NCI-H1436 (cell line): ENCODE measurements at regions not wholly inside any gene's neighbourhood (a gene's known extent, or its start where the extent isn't known, plus 50 kb on each side); places are given as distances from the start of the nearest gene placed in this dataset.
A peak's percentile ranks its signal among the peaks of the same experiment; 100 is the strongest.
"Not testable (repeated sequence)": the region's sequence is repeated elsewhere in the genome, so short reads cannot be mapped to it uniquely, and the experiment has no call there.

ENCODE experiments used
- DNase-seq: peaks from one replicate; lab custom pipeline; 2025; lab: John Stamatoyannopoulos, UW

DNA sequence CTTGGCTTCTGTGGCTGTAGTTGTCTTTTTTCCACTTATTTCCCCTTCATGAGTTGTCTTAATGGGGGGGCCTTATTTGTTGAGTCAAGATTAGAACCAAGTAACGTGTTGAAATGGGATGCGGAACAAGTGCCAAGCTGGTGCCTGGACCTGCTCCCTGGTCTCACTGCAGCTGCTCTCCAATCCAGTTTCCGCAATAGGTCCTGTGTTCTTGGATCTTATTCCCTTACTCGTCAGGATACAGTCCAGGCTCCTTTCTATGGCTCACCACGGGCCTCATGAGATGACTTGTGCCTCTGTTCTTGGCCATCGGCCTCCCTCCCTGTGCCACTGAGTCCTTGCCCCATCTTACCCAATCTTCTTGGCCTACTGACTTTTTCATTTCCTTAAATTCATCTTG is 159.6 kb upstream of the CADM1 start:
- no peak for DNase-seq

DNA sequence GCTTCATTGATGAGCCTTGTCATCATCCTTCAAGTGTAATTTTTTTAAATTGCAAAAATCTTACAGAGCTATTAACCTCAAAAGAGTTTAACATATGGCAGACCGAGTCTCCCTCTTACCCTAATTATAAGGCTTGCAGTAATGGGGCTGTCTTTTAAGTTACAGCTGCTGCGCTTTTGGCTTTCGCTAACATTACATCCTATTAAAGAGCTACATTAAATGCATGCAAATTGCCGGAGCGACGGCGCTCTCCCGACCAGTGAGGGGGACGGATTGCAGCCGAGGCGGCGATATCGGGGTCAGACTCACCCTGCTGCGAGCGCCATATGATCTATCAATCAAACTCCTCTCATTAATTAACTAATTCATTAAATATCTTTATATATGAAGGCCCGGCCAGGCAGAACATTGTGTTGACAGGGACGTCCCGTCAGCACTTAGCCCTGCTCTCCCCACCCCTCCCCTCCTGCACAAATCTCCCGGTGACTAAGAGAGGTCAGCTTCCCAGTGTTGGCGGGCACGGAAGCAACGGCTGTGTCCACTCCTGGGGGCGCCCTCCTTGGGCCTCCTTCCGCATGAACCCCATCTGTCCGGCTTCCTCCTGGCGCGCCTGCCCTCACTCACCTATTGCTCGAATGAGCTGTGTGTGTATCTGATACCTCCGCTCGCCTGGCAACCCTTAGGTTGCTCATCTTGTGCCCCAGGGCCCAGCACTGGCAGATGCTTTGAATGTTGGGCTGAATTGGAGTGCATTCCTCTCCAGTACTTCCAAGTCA is 156.0 kb upstream of the CADM1 start:
- DNase-seq = peak; percentile 60

DNA sequence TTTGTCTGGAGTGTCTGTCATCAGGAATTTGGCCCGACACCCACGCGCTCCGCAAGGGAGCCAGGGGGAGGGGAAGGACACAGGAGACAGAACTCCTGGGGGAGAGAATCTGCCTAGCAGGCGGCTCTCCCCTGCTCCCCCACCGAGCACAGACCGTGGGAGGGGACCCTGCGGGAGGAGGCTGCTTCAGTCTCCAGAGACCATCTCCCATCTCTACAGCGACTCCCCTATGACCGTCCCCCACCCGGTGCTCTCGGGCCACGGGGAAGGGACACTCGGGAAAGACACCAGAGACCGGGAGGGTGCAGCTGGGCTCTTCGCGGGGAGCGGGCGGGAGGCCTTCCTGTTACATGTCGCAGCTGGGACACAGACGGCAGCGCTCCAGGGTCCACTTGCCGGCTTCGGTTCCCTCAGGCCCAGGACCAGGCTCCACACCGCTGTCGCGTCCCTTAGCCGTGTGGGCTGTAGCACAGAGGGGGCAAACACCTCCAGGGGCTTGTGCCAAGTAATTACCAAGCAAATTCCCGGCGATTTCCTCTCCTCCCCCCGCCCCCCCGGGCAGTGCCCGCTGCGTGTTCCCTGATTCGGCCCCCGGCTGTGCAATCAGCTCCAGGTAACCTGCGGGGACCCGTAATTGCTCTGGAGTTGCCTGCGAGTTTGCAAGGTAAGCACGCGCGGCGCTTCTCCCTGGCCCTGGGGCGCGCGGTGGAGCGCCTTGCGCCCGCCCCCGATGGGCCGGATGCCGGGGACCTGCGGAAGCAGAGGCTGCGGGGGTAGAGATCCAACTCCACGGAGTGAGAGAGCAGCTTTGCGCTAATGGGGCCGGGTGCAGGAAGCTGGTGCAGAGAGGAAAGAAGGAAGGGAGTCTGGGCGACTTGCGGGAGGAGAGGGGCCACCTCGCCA is 155.1 kb upstream of the CADM1 start:
- peak; percentile 60 for DNase-seq

DNA sequence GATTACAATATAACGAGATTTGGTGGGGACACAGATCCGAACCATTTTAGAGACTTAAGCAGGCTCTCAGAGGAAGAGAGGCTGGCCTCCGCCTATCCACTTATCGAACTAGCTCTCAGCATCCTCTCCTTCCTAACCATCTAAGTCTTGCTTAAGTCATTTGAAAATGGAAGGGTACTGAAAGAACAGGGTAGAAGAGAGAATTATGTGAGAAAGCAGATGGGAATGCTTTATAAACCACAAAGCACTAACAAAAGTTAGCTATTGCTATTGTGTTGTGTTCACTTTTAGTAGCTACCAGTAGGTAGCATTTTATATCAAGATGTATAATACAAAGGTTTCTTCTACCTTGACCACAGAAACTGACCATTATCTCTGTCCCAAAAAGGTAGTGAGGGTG is 153.4 kb upstream of the CADM1 start:
- no peak for DNase-seq

DNA sequence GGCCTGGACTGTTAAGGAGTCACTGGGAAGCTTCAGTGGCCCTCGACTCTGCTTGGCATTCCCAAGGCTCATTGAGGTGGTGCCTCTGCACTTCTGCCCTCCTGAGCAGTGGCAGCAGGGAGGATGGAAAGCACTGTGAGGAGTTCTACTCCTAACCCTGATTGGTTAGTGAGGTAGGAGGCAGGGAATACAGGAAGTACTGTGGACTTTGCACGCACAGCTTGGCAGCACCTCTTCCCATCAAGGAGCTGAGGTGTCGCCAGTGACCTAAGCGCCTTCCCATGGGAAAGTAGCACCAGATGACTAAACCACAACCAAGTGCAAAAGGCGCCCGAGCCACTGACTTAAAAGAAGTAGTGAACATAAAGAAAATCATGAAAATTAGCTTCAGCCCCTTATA is 152.5 kb upstream of the CADM1 start:
- DNase-seq = no peak

DNA sequence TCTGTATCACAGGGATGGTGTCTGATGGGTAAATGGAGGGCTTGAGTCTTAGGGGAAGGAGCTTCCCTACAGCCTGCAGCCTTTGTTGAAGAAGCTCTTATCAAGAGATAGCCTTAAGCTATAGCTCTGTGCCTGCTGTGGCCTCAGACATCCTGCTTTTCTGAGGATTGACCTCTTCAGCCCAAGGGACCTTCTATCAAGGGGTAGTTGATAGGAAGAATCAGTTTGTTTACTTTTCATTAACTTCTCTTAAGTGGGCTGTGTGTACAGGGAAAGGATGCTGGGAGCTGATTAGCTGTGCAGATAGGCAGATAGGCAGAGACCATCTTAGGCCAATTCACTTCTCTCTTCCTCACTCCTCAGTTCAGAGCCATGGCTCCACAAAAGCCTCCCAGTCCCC is 151.8 kb upstream of the CADM1 start:
- DNase-seq = no peak

DNA sequence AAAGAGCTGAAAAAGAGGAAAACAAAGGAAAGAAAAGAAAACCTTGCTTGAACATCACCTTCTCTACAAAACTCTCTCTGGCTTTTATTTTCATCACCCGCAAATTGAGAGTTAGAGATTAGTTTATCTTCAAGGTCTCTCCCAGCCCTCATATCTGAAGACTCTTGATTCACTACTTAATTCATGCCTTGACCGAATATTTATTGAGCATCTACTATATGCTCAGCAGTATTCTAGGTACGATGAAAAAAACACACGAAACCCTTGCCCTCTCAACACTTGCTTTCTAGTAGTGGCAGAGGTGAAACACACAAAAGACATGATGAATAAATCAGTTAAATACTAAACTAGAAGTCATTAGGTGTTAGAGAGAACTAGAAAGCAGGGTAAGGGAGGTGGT is 150.6 kb upstream of the CADM1 start:
- no peak for DNase-seq

DNA sequence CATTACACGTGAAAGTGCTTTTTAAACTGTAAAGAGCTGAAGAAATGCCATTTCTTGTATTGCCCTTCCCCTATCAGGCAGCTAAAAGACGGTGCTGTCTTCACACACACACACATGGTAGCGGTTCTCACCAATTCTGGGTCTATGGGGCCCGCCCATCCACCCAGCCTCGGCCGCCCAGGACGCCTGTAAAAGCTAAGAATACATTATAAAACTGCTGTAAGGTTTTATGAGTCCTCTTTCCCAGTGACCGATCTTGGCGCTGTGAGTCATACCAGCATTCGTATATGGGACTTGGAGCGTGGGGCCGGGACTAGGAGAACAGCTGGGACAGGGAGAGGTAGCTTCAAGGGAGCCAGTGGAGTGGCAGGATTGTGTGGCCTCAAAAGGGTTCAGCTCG is 149.7 kb upstream of the CADM1 start:
- DNase-seq = no peak

DNA sequence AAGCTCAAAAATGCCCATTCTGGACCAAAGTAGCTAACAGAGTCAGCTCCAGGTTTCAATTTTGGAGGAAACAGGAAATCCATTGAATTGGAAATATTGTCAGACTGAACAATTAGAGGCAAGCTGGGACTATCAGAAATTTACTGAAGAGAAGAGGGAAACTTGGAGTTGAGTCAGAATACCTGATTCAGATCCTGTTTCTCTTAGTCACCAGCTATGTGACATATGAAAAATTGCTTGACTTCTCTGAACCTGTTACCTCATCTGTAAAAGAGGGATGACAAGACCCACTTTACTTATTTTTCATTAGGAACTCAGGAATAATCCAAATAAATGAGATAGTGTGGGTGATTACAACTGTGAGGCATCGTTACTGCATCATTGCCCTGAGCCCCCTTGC is 148.9 kb upstream of the CADM1 start:
- no peak for DNase-seq

DNA sequence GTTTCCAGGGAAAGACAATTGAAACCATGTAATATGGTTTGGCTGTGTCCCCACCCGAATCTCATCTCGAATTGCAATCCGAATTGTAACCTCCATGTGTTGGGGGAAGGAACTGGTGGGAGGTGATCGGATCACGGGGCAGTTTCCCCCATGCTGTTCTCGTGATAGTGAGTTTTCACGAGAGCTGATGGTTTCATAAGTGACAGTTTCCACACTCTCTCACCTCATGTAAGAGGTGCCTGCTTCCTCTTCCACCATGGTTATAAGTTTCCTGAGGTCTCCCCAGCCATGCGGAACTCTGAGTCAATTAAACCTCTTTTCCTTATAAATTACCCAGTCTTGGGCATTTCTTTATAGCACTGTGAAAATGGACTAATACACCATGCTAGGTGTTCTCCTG is 148.3 kb upstream of the CADM1 start:
- no peak for DNase-seq

DNA sequence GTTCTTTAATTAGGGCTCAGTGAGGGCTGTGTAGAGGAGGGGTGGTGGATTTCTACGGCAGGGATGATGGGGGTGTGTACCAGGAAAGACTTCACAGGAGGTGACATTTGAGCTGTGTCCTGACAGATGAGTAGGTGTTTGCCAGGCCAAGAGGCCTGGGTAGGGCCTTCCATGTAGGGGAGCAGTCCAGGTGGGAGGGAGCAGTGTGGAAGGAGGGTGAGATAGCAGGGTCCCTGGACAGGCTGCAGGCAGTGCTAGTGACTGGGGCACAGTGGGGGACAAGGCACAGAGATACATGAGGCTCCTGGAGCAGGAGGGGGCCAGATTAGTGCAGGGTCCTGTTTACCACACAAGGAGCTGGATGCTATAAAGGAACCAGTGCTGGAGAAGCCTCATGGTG is 147.9 kb upstream of the CADM1 start:
- no peak for DNase-seq

DNA sequence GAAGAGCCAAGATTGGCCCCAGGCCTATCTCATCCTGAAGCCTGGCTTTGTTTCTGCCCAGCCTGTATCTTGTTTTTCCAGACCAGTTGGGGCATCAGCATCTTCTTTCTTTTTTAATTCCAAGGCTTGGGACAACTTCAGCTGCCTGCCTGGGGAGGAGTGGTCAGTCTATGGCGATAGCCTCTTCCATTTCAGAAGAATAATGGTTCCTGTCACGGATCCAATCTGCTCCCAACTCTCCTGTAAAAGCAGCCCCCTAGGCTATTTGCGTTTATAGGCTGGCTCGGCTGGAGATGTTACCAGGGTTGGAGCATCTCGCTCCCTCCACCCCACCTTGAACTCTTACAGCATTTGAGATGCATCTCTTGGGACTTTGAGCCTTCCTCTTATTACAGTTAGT is 145.2 kb upstream of the CADM1 start:
- no peak for DNase-seq

DNA sequence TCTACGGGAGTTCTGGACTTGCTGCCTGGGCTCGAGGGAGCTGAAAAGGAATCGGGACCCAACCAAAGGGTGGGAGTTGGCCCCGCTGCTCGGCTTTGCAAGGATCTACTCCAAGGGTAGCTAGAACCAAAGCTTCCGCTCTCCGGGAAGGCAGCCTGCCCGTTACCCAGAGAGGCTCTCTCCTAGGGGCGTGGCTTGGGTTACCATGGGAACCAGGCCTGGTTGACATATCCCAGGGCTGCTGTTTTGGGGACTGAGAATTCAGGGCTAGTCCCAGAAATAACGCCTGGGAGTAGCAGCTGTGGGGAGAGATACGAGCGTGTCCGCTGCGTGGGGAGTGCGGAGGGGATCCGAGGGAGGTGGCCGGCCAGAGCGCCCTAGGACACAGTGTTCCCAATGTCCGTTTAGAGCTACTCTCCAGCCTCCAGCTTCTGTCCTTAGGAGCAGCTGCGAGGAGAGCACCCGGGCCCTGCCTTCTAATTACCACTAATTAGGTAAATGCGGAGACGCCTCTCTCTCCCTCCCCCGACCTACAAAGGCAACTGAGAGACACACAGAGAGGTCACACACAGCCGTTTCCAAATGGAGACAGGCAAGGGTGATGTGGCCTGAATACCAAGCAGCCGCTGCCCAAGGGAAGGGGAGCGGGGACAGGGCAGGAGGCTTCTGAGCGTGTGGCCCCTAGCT is 141.6 kb upstream of the CADM1 start:
- peak; percentile 65 for DNase-seq

DNA sequence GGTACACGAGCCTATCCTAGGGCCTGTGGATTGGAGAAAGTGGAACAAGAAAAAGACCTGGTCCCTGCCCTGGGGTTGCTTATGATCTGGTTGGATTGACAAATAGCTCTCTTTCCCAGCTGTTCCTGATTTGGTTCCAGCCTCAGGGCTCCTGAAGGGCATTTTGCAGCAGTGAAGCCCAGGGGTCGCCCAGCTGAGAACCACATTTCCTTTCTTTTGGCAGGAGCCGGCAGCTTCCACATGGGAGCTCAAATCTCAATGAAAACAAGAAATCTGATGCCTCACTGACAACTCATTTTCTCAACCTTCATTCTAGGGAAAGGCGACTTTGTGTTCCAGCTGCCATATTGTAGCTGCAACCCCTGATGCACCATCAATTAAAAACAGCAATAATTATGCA is 140.6 kb upstream of the CADM1 start:
- DNase-seq = no peak

DNA sequence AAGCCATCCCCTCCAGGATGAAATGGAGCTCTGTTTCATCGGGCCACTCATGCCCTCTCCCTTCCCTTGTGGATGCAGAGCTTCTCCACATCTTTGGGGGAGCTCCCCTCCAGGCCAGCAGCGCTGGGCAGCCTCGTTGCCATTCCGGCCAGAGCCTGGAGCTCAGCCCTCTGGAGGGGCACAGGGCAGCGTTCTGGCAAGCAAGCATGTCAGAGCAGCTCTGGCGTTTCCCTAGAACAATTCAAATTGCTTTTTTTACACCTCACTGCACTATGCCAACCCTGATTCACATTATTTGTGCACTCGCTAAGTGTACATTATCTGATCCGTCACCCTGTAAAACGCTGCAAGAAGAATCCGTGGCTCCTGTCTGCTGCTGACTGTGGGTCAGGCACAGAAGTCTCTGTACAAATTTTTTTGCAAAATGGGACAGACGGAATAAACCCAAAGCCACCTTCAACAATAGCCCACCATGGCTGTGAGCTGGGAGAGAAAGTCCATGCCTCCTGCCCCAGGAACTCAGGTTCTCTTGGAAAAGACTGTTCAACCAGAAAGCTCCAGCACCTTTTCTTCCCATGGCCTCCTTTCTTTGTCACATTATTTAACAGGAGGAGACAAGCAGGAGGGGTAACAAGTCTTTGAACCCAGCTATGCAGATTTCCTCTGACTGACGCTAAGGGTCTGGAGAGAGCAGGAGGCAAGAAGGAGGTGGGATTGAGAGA is 139.5 kb upstream of the CADM1 start:
- DNase-seq = no peak

DNA sequence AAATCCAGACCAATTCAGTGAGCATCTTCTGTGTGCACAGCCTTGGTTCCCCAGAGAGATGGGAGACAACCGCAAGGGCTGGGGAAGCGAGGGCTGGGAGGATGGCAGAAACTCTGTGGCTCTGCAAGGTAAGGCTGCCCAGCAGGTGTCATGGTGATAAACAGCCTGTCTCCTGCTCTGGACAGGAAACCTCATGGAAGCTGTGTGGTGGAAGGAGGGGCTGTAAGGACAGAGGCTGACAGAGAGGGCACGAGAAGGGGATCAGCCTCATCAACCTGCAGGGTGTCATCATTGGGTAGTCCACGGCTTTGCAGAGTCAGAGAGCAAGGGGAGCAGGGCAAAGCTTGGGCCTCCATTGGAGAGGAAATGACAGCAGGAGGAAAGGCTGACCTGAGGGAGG is 138.4 kb upstream of the CADM1 start:
- no peak for DNase-seq

DNA sequence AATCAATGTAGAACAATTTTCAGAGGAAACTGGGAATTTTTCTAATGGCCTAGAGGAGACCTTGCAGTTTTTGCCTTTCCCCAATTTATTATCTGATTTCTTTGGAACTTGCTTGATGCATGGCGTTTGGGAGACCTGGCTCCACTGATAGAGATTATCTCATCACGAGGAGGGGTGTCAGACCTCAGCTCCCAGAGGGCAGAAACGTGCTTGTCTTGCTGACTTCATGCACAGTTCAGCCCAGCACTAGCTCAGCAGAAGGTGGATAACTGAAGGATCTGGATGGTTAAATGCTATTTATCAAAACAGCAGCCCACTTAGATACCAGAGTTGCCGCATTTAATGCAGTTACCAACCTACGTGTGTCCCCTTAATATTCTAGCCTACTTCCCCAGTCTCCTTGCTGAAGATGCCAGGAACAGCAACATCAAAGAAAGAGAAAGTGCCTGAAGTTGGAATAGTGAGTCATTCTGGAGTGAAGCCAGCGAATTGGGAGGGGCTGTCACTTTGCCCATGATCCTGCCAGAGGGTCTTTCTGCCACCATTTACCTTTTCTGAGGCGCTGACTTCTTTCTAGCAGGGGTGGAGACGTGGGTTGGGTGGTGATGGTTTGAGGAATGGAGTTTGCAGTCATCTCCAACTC is 133.5 kb upstream of the CADM1 start:
- no peak for DNase-seq

DNA sequence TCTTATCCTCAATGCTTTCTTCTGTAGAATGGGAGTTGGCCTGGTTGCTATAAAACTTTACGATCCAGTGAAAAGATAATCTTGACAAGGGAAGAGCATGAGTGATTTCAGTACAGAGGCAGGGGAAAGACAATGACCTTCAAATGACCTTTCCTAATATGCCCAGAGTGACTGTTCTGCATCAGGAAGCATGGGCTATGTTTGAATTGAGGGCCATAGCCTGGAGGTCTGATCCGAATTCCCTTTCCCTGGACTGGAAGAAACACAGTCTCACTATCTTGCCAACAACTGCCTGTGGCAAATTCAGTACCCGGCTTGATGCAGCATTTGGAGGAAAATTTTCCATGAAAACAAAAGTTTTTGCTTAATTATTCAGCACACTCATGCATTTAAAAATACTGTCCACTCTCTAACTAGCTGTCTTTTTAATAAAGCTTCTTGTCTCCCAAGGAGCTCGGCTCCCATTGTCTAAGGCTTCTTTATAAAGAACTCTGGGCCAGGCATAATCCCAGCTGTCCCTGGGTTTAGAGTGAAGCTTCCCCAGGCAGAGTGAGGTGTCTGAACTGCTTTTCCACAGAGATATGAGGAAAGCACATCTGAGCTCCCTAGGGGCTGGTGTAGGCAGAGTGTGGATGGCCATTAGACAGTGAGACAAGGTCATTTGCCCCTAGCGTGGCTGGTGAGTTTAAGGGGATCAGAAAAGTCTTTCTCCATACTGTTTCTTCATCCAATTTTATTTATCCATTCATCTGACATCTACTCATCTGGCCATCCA is 132.7 kb upstream of the CADM1 start:
- no peak for DNase-seq

DNA sequence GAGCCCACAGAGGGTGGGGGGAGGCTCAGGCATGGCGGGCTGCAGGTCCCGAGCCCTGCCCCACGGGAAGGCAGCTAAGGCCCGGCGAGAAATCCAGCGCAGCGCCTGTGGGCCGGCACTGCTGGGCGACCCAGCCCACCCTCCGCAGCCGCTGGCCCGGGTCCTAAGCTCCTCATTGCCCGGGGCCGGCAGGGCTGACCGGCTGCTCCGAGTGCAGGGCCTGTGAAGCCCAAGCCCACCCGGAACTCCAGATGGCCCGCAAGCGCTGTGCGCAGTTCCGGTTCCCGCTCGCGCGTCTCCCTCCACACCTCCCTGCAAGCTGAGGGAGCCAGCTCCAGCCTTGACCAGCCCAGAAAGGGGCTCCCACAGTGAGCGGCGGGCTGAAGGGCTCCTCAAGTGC is 129.8 kb upstream of the CADM1 start:
- not testable (repeated sequence) for DNase-seq

DNA sequence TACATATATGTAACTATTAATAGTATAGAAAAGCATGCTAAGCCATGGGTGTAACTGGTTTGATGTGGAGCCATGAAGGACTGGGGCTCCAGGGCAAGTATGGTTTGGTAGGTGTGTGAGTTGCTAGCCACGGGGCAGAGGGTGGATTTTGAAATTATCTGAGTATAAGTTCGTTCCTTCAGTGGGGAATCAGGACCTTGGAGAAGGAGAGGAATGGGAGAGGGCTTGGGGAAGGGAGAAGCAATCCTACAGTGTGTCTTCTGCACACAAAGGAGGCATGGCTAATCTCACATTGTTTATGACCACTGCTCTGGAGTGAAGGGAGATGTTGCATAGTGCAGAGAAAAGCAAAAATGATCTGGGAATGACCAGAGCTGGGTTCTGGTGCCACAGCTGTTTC is 127.8 kb upstream of the CADM1 start:
- no peak for DNase-seq

DNA sequence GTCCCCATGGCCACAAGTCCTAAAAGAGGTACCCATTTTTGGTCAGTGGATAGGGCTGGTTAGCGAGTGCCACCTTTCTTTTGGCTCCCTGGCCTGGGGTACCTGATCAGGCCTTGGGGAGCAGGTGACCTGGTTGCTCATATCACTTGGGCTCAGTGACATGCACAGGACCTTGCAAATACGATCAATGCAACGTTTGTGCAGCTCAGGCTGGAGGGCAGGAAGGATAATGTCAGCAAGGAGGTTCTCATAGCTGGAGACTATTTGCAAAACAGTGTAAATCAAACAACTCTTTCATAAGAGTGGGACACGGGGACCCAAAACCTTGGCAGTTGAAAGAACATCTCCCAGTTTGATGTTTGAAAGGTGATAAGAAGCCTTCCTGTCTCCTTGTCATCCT is 127.4 kb upstream of the CADM1 start:
- no peak for DNase-seq
